ENCODE measurements at regions not wholly inside any gene's neighbourhood (a gene's known extent, or its start where the extent isn't known, plus 50 kb on each side); places are given as distances from the start of the nearest gene placed in this dataset.

- H3K4me3 Mint-ChIP-seq: no peak overlapping the region
- peaks cover 20% of the 10 kb centered on the region for H3K27me3 Mint-ChIP-seq
- peaks cover 2% of the 10 kb centered on the region for H3K4me1 Mint-ChIP-seq (ENCODE audit: low read depth)
- H3K27ac Mint-ChIP-seq: no peak overlapping the region
- H3K36me3 Mint-ChIP-seq: no peaks in the 10 kb centered on the region
- no peaks in the 10 kb centered on the region for H3K9me3 Mint-ChIP-seq (ENCODE audit: low read depth)
Measured at GRCh38 chr3:10753964-10754363, 62.1 kb upstream of the SLC6A11 start.

DNA sequence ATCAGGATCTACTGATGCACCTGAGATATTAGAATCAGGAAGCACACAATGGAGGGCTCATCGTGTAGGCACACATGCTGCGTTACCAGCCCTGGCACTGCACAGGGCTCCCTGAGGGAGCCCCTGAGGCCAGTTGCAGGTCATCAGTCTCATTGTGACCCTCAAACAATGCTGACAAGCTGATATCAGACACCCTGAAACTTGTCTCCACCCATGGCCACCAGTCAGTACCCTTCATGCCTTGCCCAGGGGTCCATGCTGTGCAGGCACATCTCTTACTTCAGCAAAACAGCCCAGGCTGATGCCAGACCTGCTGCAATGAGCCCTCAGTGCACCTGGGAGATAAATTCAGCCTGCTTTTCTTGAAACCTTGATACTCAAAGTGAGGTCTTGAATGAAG is 59.5 kb upstream of the SLC6A11 start:
- Mint-ChIP-seq H3K4me3 (no peak overlapping the region), H3K4me1 (ENCODE audit: low read depth) (peaks cover 2% of the 10 kb centered on the region), H3K27me3 (peaks cover 24% of the 10 kb centered on the region), H3K27ac (no peak overlapping the region), H3K36me3 (no peaks in the 10 kb centered on the region), H3K9me3 (ENCODE audit: low read depth) (no peaks in the 10 kb centered on the region)

- H3K27ac Mint-ChIP-seq: no peak overlapping the region
- H3K4me3 Mint-ChIP-seq: no peak overlapping the region
- H3K4me1 Mint-ChIP-seq (ENCODE audit: low read depth): peaks cover 2% of the 10 kb centered on the region
- no peaks in the 10 kb centered on the region for H3K36me3 Mint-ChIP-seq
- H3K9me3 Mint-ChIP-seq (ENCODE audit: low read depth): no peaks in the 10 kb centered on the region
- peaks cover 24% of the 10 kb centered on the region for H3K27me3 Mint-ChIP-seq
Measured at GRCh38 chr3:10757021-10757820, 58.8 kb upstream of the SLC6A11 start.

DNA sequence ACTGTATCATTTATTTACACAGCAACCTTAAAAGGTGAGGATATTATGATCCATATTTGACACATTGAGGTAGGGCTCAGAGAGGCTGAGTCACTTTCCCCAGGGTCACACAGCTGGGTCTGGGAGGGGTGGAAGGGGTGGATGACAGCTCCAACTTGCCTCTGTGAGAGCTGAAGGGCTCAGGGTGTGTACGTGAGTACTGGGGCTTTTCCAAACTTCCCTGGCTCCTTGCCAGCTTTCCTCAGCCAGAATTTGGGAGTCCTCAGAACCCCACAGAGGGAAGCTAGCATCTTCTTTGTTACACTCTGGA is 58.3 kb upstream of the SLC6A11 start:
- H3K36me3 Mint-ChIP-seq: no peaks in the 10 kb centered on the region
- H3K4me3 Mint-ChIP-seq: no peak overlapping the region
- peaks cover 2% of the 10 kb centered on the region for H3K4me1 Mint-ChIP-seq (ENCODE audit: low read depth)
- H3K9me3 Mint-ChIP-seq (ENCODE audit: low read depth): no peaks in the 10 kb centered on the region
- no peak overlapping the region for H3K27ac Mint-ChIP-seq
- peaks cover 24% of the 10 kb centered on the region for H3K27me3 Mint-ChIP-seq

- Mint-ChIP-seq H3K4me1 (ENCODE audit: low read depth) (peaks cover 2% of the 10 kb centered on the region), H3K9me3 (ENCODE audit: low read depth) (no peaks in the 10 kb centered on the region), H3K27ac (no peak overlapping the region), H3K36me3 (no peaks in the 10 kb centered on the region), H3K4me3 (no peak overlapping the region), H3K27me3 (peaks cover 22% of the 10 kb centered on the region)
Measured at GRCh38 chr3:10758304-10759037, 57.6 kb upstream of the SLC6A11 start.

DNA sequence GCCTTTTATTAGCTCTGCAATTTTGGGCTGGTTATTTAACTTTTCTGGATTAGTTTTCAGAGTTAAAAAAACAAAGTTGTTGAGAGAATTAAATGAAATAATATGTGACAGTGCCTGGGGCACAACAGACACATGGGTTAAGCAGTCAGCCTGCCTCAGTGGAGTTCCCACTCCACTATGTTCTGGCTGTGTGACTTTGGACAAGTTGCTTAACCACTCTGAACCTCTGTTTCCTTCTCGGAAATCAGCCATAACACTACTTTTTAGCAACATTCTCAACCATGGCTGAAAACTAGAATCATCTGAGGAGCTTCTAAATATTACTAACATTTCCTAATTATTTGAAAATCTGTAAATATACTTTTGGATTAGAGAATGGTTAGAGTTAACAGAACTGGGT is 56.5 kb upstream of the SLC6A11 start:
- H3K27ac Mint-ChIP-seq: no peak overlapping the region
- no peaks in the 10 kb centered on the region for H3K9me3 Mint-ChIP-seq (ENCODE audit: low read depth)
- H3K4me3 Mint-ChIP-seq: no peak overlapping the region
- peaks cover 2% of the 10 kb centered on the region for H3K4me1 Mint-ChIP-seq (ENCODE audit: low read depth)
- peaks cover 20% of the 10 kb centered on the region for H3K27me3 Mint-ChIP-seq
- no peaks in the 10 kb centered on the region for H3K36me3 Mint-ChIP-seq

- Mint-ChIP-seq H3K9me3 (ENCODE audit: low read depth) (no peaks in the 10 kb centered on the region), H3K27ac (no peak overlapping the region), H3K27me3 (peaks cover 20% of the 10 kb centered on the region), H3K4me3 (no peak overlapping the region), H3K36me3 (no peaks in the 10 kb centered on the region), H3K4me1 (ENCODE audit: low read depth) (peaks cover 2% of the 10 kb centered on the region)
Measured at GRCh38 chr3:10760199-10760598, 55.8 kb upstream of the SLC6A11 start.

GRCh38 chr3:10761583-10761982 is 54.4 kb upstream of the SLC6A11 start:
- Mint-ChIP-seq H3K36me3 (no peaks in the 10 kb centered on the region), H3K27me3 (peaks cover 22% of the 10 kb centered on the region), H3K4me1 (ENCODE audit: low read depth) (peaks cover 2% of the 10 kb centered on the region), H3K27ac (no peak overlapping the region), H3K9me3 (ENCODE audit: low read depth) (no peaks in the 10 kb centered on the region), H3K4me3 (no peak overlapping the region)

DNA sequence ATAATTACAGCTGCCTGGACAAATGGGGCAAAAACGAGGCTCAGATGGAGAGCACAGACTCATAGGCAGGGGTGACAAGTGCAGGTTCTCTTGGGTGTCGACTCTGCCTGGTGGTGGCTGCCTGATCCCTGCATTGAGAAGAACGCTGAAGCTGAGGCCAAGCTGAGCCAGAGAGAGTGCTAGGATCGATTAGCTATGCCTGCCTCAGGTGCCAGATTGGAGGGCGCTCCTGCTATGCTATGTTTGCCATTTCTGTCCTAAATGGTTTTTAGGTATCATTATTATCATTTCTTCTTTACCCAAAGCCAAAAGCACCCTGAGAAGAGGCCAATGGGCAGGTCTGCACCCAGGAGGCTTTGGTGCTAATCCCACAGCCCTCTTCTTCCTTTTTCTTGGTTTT is 53.9 kb upstream of the SLC6A11 start:
- Mint-ChIP-seq H3K27me3 (peaks cover 22% of the 10 kb centered on the region), H3K4me3 (no peak overlapping the region), H3K9me3 (ENCODE audit: low read depth) (no peaks in the 10 kb centered on the region), H3K36me3 (no peaks in the 10 kb centered on the region), H3K27ac (no peak overlapping the region), H3K4me1 (ENCODE audit: low read depth) (peaks cover 2% of the 10 kb centered on the region)

DNA sequence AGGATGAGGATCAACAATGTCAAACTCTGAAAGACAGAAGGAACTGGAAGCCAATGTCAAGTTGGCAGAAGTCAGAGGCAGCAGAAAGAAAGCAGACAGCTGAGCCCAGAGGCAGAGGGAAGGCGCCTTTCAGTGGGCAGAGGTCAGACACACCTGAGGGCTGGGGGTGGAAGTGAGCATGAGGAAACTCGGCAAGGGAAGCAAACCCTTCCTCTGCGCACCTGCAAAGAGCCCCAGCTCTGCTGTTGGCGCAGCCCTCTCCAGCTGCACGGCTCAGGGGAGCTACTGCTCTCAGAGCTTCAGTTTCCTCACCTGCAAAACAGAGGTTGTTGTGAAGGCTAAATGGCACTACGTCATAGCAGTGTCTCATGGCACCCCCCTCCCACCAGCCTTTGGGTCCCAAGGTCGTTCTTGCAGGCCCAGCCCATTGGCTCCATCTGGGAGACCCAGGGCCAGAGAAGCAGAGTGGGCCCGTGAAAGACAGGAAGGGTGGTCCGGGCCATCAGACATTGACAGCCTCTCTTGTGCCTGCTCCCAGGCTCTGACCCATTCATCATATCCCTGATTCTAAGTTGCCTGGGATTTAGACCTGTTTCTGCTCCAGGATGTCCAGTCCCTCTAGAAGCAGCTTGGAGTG is 53.3 kb upstream of the SLC6A11 start:
- no peaks in the 10 kb centered on the region for H3K9me3 Mint-ChIP-seq (ENCODE audit: low read depth)
- no peak overlapping the region for H3K4me3 Mint-ChIP-seq
- no peaks in the 10 kb centered on the region for H3K36me3 Mint-ChIP-seq
- H3K4me1 Mint-ChIP-seq (ENCODE audit: low read depth): no peaks in the 10 kb centered on the region
- H3K27me3 Mint-ChIP-seq: peaks cover 16% of the 10 kb centered on the region
- no peak overlapping the region for H3K27ac Mint-ChIP-seq

DNA sequence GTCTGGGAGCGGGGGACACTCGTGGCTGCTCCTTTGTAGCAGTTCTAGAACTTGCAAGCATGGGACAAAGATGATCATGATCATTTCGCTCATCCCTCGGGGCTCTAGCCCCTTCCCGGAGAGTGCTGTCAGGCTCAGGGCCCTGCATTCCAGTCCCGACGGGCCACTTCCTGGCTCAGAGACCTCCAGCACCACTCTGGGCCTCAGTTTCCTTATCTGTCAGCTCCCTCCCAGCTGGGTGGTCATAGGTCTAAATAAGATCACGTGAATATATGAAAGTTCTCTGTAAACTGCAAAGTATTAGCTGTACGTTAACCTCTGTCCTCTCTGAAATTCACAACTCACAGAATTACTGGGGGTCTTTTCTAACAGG is 52.8 kb upstream of the SLC6A11 start:
- no peaks in the 10 kb centered on the region for H3K4me1 Mint-ChIP-seq (ENCODE audit: low read depth)
- no peaks in the 10 kb centered on the region for H3K36me3 Mint-ChIP-seq
- H3K27ac Mint-ChIP-seq: no peak overlapping the region
- no peaks in the 10 kb centered on the region for H3K9me3 Mint-ChIP-seq (ENCODE audit: low read depth)
- H3K4me3 Mint-ChIP-seq: no peak overlapping the region
- peaks cover 19% of the 10 kb centered on the region for H3K27me3 Mint-ChIP-seq

DNA sequence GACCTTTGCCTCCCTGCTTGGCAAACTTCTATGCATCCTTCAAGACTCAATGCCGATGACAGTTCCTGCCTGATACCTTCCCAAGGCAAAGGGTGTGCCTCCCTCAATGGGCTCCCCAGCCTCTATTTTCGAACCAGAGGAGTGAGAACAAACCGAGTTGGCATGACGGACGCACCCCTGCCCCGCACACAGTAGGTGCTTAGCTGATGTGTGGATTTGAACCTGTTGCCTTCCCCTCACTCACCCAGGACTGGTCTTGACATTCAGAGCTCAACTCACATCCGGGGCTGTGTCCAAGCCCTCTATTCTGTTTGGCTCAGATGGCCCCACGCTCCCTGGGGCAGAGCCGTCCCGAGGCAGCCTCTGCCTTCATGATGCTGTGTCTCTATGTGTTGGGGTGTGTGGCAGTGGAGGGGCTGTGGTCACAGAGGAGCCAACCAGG is 52.2 kb upstream of the SLC6A11 start:
- Mint-ChIP-seq H3K4me1 (ENCODE audit: low read depth) (no peaks in the 10 kb centered on the region), H3K9me3 (ENCODE audit: low read depth) (no peaks in the 10 kb centered on the region), H3K36me3 (no peaks in the 10 kb centered on the region), H3K27ac (no peak overlapping the region), H3K4me3 (no peak overlapping the region), H3K27me3 (peaks cover 18% of the 10 kb centered on the region)

- Mint-ChIP-seq H3K27me3 (peaks cover 17% of the 10 kb centered on the region), H3K4me3 (no peak overlapping the region), H3K36me3 (no peaks in the 10 kb centered on the region), H3K4me1 (ENCODE audit: low read depth) (no peaks in the 10 kb centered on the region), H3K27ac (no peak overlapping the region), H3K9me3 (ENCODE audit: low read depth) (no peaks in the 10 kb centered on the region)
Measured at GRCh38 chr3:10764259-10765051, 51.6 kb upstream of the SLC6A11 start.

DNA sequence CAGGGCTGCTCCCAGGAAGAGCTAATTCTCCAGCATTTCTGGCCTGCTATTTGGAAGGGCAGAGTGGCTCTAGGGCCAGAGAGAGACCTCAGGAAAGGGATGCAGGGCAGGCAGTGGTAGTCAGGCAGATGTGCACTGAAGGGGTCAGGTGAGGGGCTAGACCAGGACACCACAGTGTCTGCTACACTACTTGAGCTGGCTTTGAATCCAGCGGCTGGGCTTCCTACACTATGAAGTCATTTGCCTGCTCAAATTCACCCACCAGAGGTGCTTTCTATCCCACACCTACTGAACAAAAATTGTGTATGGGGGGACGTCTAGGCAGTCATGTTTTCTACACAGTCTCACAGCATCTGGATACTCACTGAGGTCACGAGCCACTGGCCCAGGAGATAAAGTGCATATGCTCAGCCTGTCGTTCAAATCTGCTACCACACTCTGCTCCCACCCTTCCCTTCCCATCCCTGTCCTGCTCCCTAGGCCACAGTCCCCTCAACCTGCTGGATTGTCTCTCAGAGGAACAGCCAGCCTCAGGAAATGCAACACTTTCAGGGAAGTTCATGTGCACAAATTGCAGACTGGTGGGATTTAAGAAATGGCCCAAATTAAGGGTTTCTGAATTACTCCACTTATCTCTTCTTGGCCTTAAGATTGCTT is 49.9 kb upstream of the SLC6A11 start:
- Mint-ChIP-seq H3K27ac (no peak overlapping the region), H3K4me1 (ENCODE audit: low read depth) (no peaks in the 10 kb centered on the region), H3K36me3 (no peaks in the 10 kb centered on the region), H3K4me3 (no peak overlapping the region), H3K27me3 (peaks cover 15% of the 10 kb centered on the region), H3K9me3 (ENCODE audit: low read depth) (no peaks in the 10 kb centered on the region)

All from activated naive CD8-positive, alpha-beta T cell (primary cell).